Kidney glomerular epithelial cell (primary cell): ENCODE measurements at regions not wholly inside any gene's neighbourhood (a gene's known extent, or its start where the extent isn't known, plus 50 kb on each side); places are given as distances from the start of the nearest gene placed in this dataset.

Experiments
- DNase-seq: peaks from one replicate; lab custom pipeline; 2025; lab: John Stamatoyannopoulos, UW

DNA sequence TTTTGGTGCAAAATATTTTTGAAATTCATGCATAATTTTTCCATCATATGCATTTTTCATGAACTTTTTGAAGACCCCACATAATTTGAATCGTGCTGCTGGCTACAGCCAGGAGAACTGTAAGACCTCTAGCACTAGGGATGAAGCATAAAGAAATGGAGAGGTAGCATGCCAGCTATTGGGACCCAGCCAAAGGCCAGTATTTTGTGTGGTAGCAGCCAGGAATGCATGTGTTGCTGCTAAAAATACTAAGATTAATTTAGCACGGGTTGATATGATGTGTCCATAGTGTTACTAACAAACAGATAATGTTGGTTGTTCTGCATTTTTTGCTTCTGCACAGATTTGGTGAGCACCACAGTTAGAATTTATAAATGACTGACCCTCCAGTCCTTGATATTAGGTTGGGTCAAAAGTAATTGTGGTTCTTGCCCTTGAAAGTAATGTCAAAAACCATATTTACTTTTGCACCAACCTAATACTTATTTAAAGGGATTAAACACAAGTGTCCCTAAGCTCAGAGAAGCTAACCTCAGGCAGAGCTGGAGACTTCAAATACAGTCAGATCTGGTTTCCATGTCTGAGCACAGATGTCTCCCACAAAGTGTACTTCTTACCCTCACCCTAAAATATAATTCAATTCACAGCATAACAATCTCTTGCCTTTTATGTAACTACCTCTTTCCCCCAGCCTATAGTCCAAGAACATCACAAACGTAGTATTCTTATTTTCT, 54.1 kb upstream of the NPSR1 start:
- DNase-seq = no peak
